IMR-90 (cell line): ENCODE measurements at regions not wholly inside any gene's neighbourhood (a gene's known extent, or its start where the extent isn't known, plus 50 kb on each side); places are given as distances from the start of the nearest gene placed in this dataset.
A peak's percentile ranks its signal among the peaks of the same experiment; 100 is the strongest.

Experiments used
- ATAC-seq: fragments of 200-7000 bp; cut with Tn5 transposase; 2 replicates; pipeline ENCODE4 v1.9.1; 2020; ENCODE audit warnings: low read depth, mild to moderate bottlenecking, moderate library complexity
- BruUV-seq: library from RNA; stranded (reverse); fragments of 400-500 nt; replicated peaks from 2 replicates; lab custom pipeline; 2021; lab: Mats Ljungman, UMichigan
- CTCF ChIA-PET: fragments of 300-600 bp; formaldehyde crosslinking; extraction: SDS; loops from one replicate; lab custom pipeline; 2021; ENCODE audit warnings: antibody characterized with exemption; lab: Yijun Ruan, JAX
- POLR2A ChIA-PET: fragments of 300-600 bp; sonication (Branson Sonifier 250); formaldehyde crosslinking; loops from one replicate; lab custom pipeline; 2022; ENCODE audit warnings: antibody characterized with exemption; ENCODE audit not compliant: unreplicated experiment; lab: Charles Lee
- DNase-seq: peaks from one replicate; pipeline ENCODE4 v3.0.0; 2013
- H2AFZ ChIP-seq: replicated peaks from 2 replicates; pipeline ENCODE3; 2013; ENCODE audit warnings: low read length, mild to moderate bottlenecking; ENCODE audit not compliant: poor library complexity
- H2AK5ac ChIP-seq: 2 replicates; pipeline ENCODE4 v1.6.1; 2013; ENCODE audit warnings: low read depth, low read length, inconsistent platforms
- H2AK9ac ChIP-seq: replicated peaks from 2 replicates; pipeline ENCODE3; 2013; ENCODE audit warnings: mild to moderate bottlenecking, low read depth, low read length, moderate library complexity; ENCODE audit not compliant: poor library complexity
- H2BK120ac ChIP-seq: 2 replicates; pipeline ENCODE4 v1.6.1; 2013; ENCODE audit warnings: low read depth, low read length, inconsistent platforms
- H2BK15ac ChIP-seq: 3 replicates; pipeline ENCODE4 v1.6.1; 2013; ENCODE audit warnings: low read depth, low read length, inconsistent platforms
- H2BK20ac ChIP-seq: 2 replicates; pipeline ENCODE4 v1.6.1; 2013; ENCODE audit warnings: low read depth, mild to moderate bottlenecking, inconsistent platforms, low read length, moderate library complexity
- H2BK5ac ChIP-seq: 2 replicates; pipeline ENCODE4 v1.6.1; 2013; ENCODE audit warnings: mild to moderate bottlenecking, low read depth, low read length, inconsistent platforms; ENCODE audit not compliant: poor library complexity, severe bottlenecking
- H3K14ac ChIP-seq: replicated peaks from 2 replicates; pipeline ENCODE4 v1.6.1; 2013; ENCODE audit warnings: low read depth, low read length, inconsistent platforms
- H3K18ac ChIP-seq: 2 replicates; pipeline ENCODE4 v1.6.1; 2013; ENCODE audit warnings: low read depth, low read length, control low read depth
- H3K23ac ChIP-seq: 2 replicates; pipeline ENCODE4 v1.6.1; 2013; ENCODE audit warnings: low read depth, low read length, inconsistent platforms
- H3K27ac ChIP-seq: 2 replicates; pipeline ENCODE4 v1.5.1; 2013; ENCODE audit warnings: mild to moderate bottlenecking, control low read depth, low read length; ENCODE audit not compliant: insufficient read depth
- H3K27me3 ChIP-seq: 2 replicates; pipeline ENCODE4 v1.6.1; 2013; ENCODE audit warnings: low read length; ENCODE audit not compliant: control insufficient read depth, insufficient read depth
- H3K36me3 ChIP-seq: 2 replicates; pipeline ENCODE4 v1.6.1; 2013; ENCODE audit warnings: low read length, mixed read lengths; ENCODE audit not compliant: control insufficient read depth, insufficient read depth
- H3K4ac ChIP-seq: 2 replicates; pipeline ENCODE4 v1.6.1; 2013; ENCODE audit warnings: low read depth, low read length, inconsistent platforms
- H3K4me1 ChIP-seq: 2 replicates; pipeline ENCODE4 v1.6.1; 2013; ENCODE audit warnings: low read length, mixed read lengths; ENCODE audit not compliant: control insufficient read depth, insufficient read depth
- H3K4me2 ChIP-seq: 2 replicates; pipeline ENCODE4 v1.6.1; 2013; ENCODE audit warnings: low read depth, mild to moderate bottlenecking, control low read depth, low read length, moderate library complexity
- H3K4me3 ChIP-seq: 2 replicates; pipeline ENCODE4 v1.5.1; 2013; ENCODE audit warnings: low read depth, mild to moderate bottlenecking, control low read depth, low read length, moderate library complexity; ENCODE audit not compliant: insufficient read depth
- H3K56ac ChIP-seq: 2 replicates; pipeline ENCODE4 v1.6.1; 2013; ENCODE audit warnings: low read length, inconsistent platforms; ENCODE audit not compliant: insufficient read depth; ENCODE audit errors: extremely low read depth
- H3K79me1 ChIP-seq, 2 experiments: 2 replicates each; pipeline ENCODE4 v1.6.1; 2013; ENCODE audit warnings: low read length in 2 of 2, inconsistent platforms in 1 of 2, low read depth in 1 of 2
- H3K9ac ChIP-seq: 2 replicates; pipeline ENCODE4 v1.6.1; 2013; ENCODE audit warnings: low read depth, low read length, control low read depth
- H3K9me1 ChIP-seq: 2 replicates; pipeline ENCODE4 v1.6.1; 2013; ENCODE audit warnings: low read length, inconsistent platforms; ENCODE audit not compliant: insufficient read depth
- H3K9me3 ChIP-seq: 2 replicates; pipeline ENCODE4 v1.6.1; 2013; ENCODE audit warnings: low read length; ENCODE audit not compliant: control insufficient read depth, insufficient read depth
- H4K20me1 ChIP-seq: 2 replicates; pipeline ENCODE4 v1.6.1; 2013; ENCODE audit warnings: low read length, inconsistent platforms; ENCODE audit not compliant: insufficient read depth
- H4K5ac ChIP-seq: 2 replicates; pipeline ENCODE4 v1.6.1; 2013; ENCODE audit warnings: mild to moderate bottlenecking, low read depth, low read length, control low read depth
- H4K8ac ChIP-seq, 2 experiments: 2 replicates each; pipeline ENCODE4 v1.6.1; 2013; ENCODE audit warnings: low read depth in 2 of 2, low read length in 2 of 2, control low read depth in 1 of 2, inconsistent platforms in 1 of 2
- H4K91ac ChIP-seq: 2 replicates; pipeline ENCODE4 v1.6.1; 2013; ENCODE audit warnings: low read depth, low read length, inconsistent platforms; ENCODE audit not compliant: insufficient read depth
- BHLHE40 ChIP-seq: fragments of 150-350 bp; IDR thresholded peaks from 2 replicates; pipeline ENCODE4 v1.6.1; 2016; ENCODE audit warnings: mild to moderate bottlenecking, low read depth, low read length
- CEBPB ChIP-seq: IDR thresholded peaks from 2 replicates; pipeline ENCODE4 v1.6.1; 2012; ENCODE audit warnings: low read depth, low read length, improper control_type of control experiment
- CHD1 ChIP-seq: IDR thresholded peaks from 2 replicates; pipeline ENCODE4 v1.6.1; 2012; ENCODE audit warnings: low read depth, low read length, improper control_type of control experiment
- FOS ChIP-seq: fragments of 150-350 bp; IDR thresholded peaks from 2 replicates; pipeline ENCODE4 v1.6.1; 2016; ENCODE audit warnings: low read depth, low read length
- MAFK ChIP-seq: IDR thresholded peaks from 2 replicates; pipeline ENCODE4 v1.6.1; 2012; ENCODE audit warnings: low read depth, low read length, improper control_type of control experiment
- MAZ ChIP-seq: IDR thresholded peaks from 2 replicates; pipeline ENCODE4 v1.6.1; 2012; ENCODE audit warnings: low read depth, mild to moderate bottlenecking, low read length, improper control_type of control experiment, moderate library complexity, borderline replicate concordance
- MXI1 ChIP-seq: IDR thresholded peaks from 2 replicates; pipeline ENCODE4 v1.6.1; 2012; ENCODE audit warnings: low read depth, mild to moderate bottlenecking, low read length, moderate library complexity, borderline replicate concordance
- NFE2L2 ChIP-seq: fragments of 150-350 bp; IDR thresholded peaks from 2 replicates; pipeline ENCODE4 v1.6.1; 2016; ENCODE audit warnings: low read depth, mild to moderate bottlenecking, low read length
- POLR2A ChIP-seq: IDR thresholded peaks from 2 replicates; pipeline ENCODE4 v1.6.1; 2012; ENCODE audit warnings: mild to moderate bottlenecking, low read depth, low read length
- RAD21 ChIP-seq: IDR thresholded peaks from 2 replicates; pipeline ENCODE4 v1.6.1; 2012; ENCODE audit warnings: low read length, improper control_type of control experiment
- RCOR1 ChIP-seq: IDR thresholded peaks from 2 replicates; pipeline ENCODE4 v1.6.1; 2012; ENCODE audit warnings: mild to moderate bottlenecking, low read length, improper control_type of control experiment; ENCODE audit not compliant: insufficient replicate concordance
- RFX5 ChIP-seq: IDR thresholded peaks from 2 replicates; pipeline ENCODE4 v1.8.0; 2012; ENCODE audit warnings: low read depth, mild to moderate bottlenecking, low read length, moderate library complexity
- SMC3 ChIP-seq: fragments of 150-350 bp; IDR thresholded peaks from 2 replicates; pipeline ENCODE4 v1.6.1; 2016; ENCODE audit warnings: low read depth, mild to moderate bottlenecking, antibody characterized with exemption, low read length, moderate library complexity
- WGBS, 2 experiments: methylation state at CpG; one replicate each; pipeline versions ENCODE4 v1.1.5 to v1.1.7; 2013; ENCODE audit warnings: missing lambda C conversion rate in 2 of 2; ENCODE audit not compliant: insufficient read length in 1 of 2; ENCODE audit errors: extremely low coverage in 2 of 2; 5-methylcytosine and 5-hydroxymethylcytosine counted together
- dilution Hi-C: fragments of 300-500 bp; cut with HindIII; formaldehyde crosslinking; loops from one replicate; pipeline ENCODE4 v1.14.3; 2018; ENCODE audit warnings: low sequenced_read_pairs; ENCODE audit not compliant: unreplicated experiment
- in situ Hi-C: fragments of 300-500 bp; cut with MboI; formaldehyde crosslinking; loops from 3 replicates; pipeline ENCODE4 v1.14.3; 2019; ENCODE audit warnings: low sequenced_read_pairs, inconsistent platforms, mixed read lengths
- intact Hi-C: fragments of 100-400 bp; cut with micrococcal nuclease; formaldehyde crosslinking; loops from 2 replicates; pipeline ENCODE4 v1.10.0; 2022
- TF ChIP-seq, protein P1 (sequence below): fragments of 150-350 bp; IDR thresholded peaks from 2 replicates; pipeline ENCODE4 v1.6.1; 2017; ENCODE audit warnings: mild to moderate bottlenecking, antibody characterized with exemption, low read length, low read depth
- TF ChIP-seq, protein P2 (sequence below): fragments of 150-350 bp; IDR thresholded peaks from 2 replicates; pipeline ENCODE4 v1.6.1; 2016; ENCODE audit warnings: low read depth, mild to moderate bottlenecking, low read length, moderate library complexity, borderline replicate concordance
- TF ChIP-seq, protein P3 (sequence below): conservative IDR thresholded peaks from 2 replicates; pipeline ENCODE4 v1.5.1; 2012; ENCODE audit warnings: mild to moderate bottlenecking, low read depth, low read length, improper control_type of control experiment

DNA sequence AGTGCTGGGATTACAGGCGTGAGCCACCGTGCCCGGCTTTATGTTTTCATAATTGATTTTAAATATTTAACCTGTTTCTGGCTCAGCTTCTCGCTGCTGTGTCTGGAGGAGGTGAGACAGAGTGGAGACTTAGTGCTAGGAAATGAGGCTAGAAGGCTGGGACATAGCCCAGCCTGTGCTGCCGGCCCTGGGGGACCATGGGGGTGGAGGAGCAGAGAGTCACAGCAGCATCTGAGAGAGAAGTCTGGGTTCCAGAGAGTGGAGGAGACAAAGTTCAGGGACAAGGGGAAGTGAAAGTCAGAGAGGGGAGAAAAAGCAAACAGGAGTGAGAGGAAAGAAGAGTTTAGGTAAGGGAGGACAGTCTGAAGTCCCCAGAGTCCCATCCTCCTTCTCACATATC, 71.9 kb downstream of the LHX9 start:
- ChIA-PET CTCF (no interaction called here), POLR2A (no interaction called here)
- Histone ChIP-seq H2BK20ac (no peak overlapping the region), H3K56ac (no peak overlapping the region), H3K14ac (no peak overlapping the region), H3K27me3 (no peaks in the 10 kb centered on the region), H4K20me1 (no peaks in the 10 kb centered on the region), H3K79me1 (no peaks in the 10 kb centered on the region), H4K91ac (no peak overlapping the region), H3K23ac (no peak overlapping the region), H3K9me1 (no peaks in the 10 kb centered on the region), H3K18ac (no peak overlapping the region), H2BK15ac (no peak overlapping the region), H2BK5ac (no peak overlapping the region), H2AK5ac (no peak overlapping the region), H3K9ac (no peak overlapping the region), H3K4me2 (no peak overlapping the region), H2AFZ (peak overlapping the region; percentile 30), H4K8ac (no peak overlapping the region), H3K4me3 (no peak overlapping the region), H3K36me3 (no peaks in the 10 kb centered on the region), H3K27ac (no peak overlapping the region), H2AK9ac (no peak overlapping the region), H3K4ac (no peak overlapping the region), H4K5ac (no peak overlapping the region), H2BK120ac (no peak overlapping the region), H3K4me1 (peaks cover 1% of the 10 kb centered on the region; the same call in 1 of the 2 replicates), H3K9me3 (no peaks in the 10 kb centered on the region)
- intact Hi-C loops = no loop called here
- no peak for ATAC-seq
- TF ChIP-seq RCOR1 (no peak), RAD21 (no peak), MAFK (no peak), BHLHE40 (no peak), NFE2L2 (no peak), RFX5 (no peak), MXI1 (no peak), MAZ (no peak), CHD1 (no peak), POLR2A (no peak), CEBPB (no peak), SMC3 (no peak), FOS (no peak)
- TF ChIP-seq, protein P1, sequence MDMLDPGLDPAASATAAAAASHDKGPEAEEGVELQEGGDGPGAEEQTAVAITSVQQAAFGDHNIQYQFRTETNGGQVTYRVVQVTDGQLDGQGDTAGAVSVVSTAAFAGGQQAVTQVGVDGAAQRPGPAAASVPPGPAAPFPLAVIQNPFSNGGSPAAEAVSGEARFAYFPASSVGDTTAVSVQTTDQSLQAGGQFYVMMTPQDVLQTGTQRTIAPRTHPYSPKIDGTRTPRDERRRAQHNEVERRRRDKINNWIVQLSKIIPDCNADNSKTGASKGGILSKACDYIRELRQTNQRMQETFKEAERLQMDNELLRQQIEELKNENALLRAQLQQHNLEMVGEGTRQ = no peak
- TF ChIP-seq, protein P2, sequence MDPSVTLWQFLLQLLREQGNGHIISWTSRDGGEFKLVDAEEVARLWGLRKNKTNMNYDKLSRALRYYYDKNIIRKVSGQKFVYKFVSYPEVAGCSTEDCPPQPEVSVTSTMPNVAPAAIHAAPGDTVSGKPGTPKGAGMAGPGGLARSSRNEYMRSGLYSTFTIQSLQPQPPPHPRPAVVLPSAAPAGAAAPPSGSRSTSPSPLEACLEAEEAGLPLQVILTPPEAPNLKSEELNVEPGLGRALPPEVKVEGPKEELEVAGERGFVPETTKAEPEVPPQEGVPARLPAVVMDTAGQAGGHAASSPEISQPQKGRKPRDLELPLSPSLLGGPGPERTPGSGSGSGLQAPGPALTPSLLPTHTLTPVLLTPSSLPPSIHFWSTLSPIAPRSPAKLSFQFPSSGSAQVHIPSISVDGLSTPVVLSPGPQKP = no peak
- TF ChIP-seq, protein P3, sequence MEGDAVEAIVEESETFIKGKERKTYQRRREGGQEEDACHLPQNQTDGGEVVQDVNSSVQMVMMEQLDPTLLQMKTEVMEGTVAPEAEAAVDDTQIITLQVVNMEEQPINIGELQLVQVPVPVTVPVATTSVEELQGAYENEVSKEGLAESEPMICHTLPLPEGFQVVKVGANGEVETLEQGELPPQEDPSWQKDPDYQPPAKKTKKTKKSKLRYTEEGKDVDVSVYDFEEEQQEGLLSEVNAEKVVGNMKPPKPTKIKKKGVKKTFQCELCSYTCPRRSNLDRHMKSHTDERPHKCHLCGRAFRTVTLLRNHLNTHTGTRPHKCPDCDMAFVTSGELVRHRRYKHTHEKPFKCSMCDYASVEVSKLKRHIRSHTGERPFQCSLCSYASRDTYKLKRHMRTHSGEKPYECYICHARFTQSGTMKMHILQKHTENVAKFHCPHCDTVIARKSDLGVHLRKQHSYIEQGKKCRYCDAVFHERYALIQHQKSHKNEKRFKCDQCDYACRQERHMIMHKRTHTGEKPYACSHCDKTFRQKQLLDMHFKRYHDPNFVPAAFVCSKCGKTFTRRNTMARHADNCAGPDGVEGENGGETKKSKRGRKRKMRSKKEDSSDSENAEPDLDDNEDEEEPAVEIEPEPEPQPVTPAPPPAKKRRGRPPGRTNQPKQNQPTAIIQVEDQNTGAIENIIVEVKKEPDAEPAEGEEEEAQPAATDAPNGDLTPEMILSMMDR = no peak
- in situ Hi-C loops = no loop called here
- dilution Hi-C loops = no loop called here
- BruUV-seq = no TSS peak
- no peak for DNase-seq
- 57% methylated on average over 1 of the region's 5 CpGs; no CpG with 5 or more reads in 1 of the 2 experiments for WGBS, 2 experiments
